CD4-positive, CD25-positive, alpha-beta regulatory T cell (primary cell): ENCODE measurements at regions not wholly inside any gene's neighbourhood (a gene's known extent, or its start where the extent isn't known, plus 50 kb on each side); places are given as distances from the start of the nearest gene placed in this dataset.
A peak's percentile ranks its signal among the peaks of the same experiment; 100 is the strongest.

Experiments used
- ATAC-seq, 2 donors: fragments of 150-1000 bp; cut with Tn5 transposase; one replicate each; pipeline ENCODE4 v1.10.0; 2021; ENCODE audit warnings: low read depth in 2 of 2, moderate number of reproducible peaks in 2 of 2, moderate library complexity in 1 of 2
- DNase-seq, 3 donors: peaks; one replicate each; pipeline versions ENCODE4 v3.0.0 to v3.0.0-alpha.2; 2012 to 2022; ENCODE audit warnings: mixed read lengths in 1 of 3
- H3K27ac ChIP-seq: one replicate; pipeline ENCODE4 v1.7.0; 2013; ENCODE audit warnings: mild to moderate bottlenecking, low read length; ENCODE audit not compliant: insufficient read depth, poor library complexity, severe bottlenecking
- H3K27me3 ChIP-seq: one replicate; pipeline ENCODE4 v1.7.0; 2013; ENCODE audit warnings: low read length; ENCODE audit not compliant: control insufficient read depth, insufficient read depth
- H3K36me3 ChIP-seq: one replicate; pipeline ENCODE4 v1.7.0; 2013; ENCODE audit warnings: mild to moderate bottlenecking, low read length, moderate library complexity; ENCODE audit not compliant: control insufficient read depth, insufficient read depth
- H3K4me1 ChIP-seq: 2 replicates; pipeline ENCODE4 v1.7.0; 2013; ENCODE audit warnings: mild to moderate bottlenecking, low read length; ENCODE audit not compliant: insufficient read depth, control insufficient read depth, poor library complexity, severe bottlenecking
- H3K4me3 ChIP-seq: one replicate; pipeline ENCODE4 v1.7.0; 2013; ENCODE audit warnings: low read depth, mild to moderate bottlenecking, low read length, moderate library complexity
- H3K9me3 ChIP-seq, 2 experiments: 1 replicate in 1 of 2; 2 replicates in 1 of 2; pipeline ENCODE4 v1.7.0; 2013; ENCODE audit warnings: low read length in 2 of 2, mild to moderate bottlenecking in 1 of 2, moderate library complexity in 1 of 2; ENCODE audit not compliant: control insufficient read depth in 2 of 2
- H3K27ac Mint-ChIP-seq, 3 donors: one replicate each; pipeline ENCODE4 v1.8.0; 2020 to 2022; ENCODE audit warnings: mild to moderate bottlenecking in 3 of 3, mixed read lengths in 3 of 3, moderate library complexity in 2 of 3
- H3K27me3 Mint-ChIP-seq: one replicate; pipeline ENCODE4 v1.8.0; 2022; ENCODE audit warnings: mild to moderate bottlenecking, mixed read lengths
- H3K36me3 Mint-ChIP-seq: one replicate; pipeline ENCODE4 v1.8.0; 2020; ENCODE audit warnings: mixed read lengths
- H3K4me1 Mint-ChIP-seq, 4 donors: one replicate each; pipeline ENCODE4 v1.8.0; 2020 to 2022; ENCODE audit warnings: mixed read lengths in 4 of 4, mild to moderate bottlenecking in 1 of 4
- H3K4me3 Mint-ChIP-seq, 4 donors: one replicate each; pipeline ENCODE4 v1.8.0; 2020 to 2022; ENCODE audit warnings: mild to moderate bottlenecking in 4 of 4, mixed read lengths in 4 of 4, moderate library complexity in 3 of 4
- H3K9me3 Mint-ChIP-seq, 7 donors: one replicate each; pipeline ENCODE4 v1.8.0; 2020 to 2022; ENCODE audit warnings: mixed read lengths in 7 of 7, mild to moderate bottlenecking in 3 of 7, moderate library complexity in 2 of 7

GRCh38 chr7:86961686-86962085 is 97.8 kb downstream of the ELAPOR2 start:
- Histone ChIP-seq H3K27ac (no peak overlapping the region), H3K36me3 (no peaks in the 10 kb centered on the region), H3K4me1 (no peaks in the 10 kb centered on the region), H3K9me3 (no peaks in the 10 kb centered on the region), H3K4me3 (no peak overlapping the region), H3K27me3 (peaks cover 1% of the 10 kb centered on the region)
- H3K4me1 Mint-ChIP-seq: no peaks in the 10 kb centered on the region
- H3K27me3 Mint-ChIP-seq: peaks cover 16% of the 10 kb centered on the region
- H3K27ac Mint-ChIP-seq: no peak overlapping the region
- no peaks in the 10 kb centered on the region for H3K36me3 Mint-ChIP-seq
- DNase-seq: no peak
- ATAC-seq: no peak
- no peaks in the 10 kb centered on the region for H3K9me3 Mint-ChIP-seq
- no peak overlapping the region for H3K4me3 Mint-ChIP-seq

GRCh38 chr7:86958380-86958779 is 101.1 kb downstream of the ELAPOR2 start:
- Mint-ChIP-seq H3K27me3 (peaks cover 10% of the 10 kb centered on the region), H3K4me1 (no peaks in the 10 kb centered on the region), H3K36me3 (no peaks in the 10 kb centered on the region), H3K4me3 (no peak overlapping the region), H3K27ac (no peak overlapping the region), H3K9me3 (peaks cover 0 to 3% (median 0%) of the 10 kb centered on the region in 7 donors)
- peaks cover 3% of the 10 kb centered on the region for H3K27me3 ChIP-seq
- no peaks in the 10 kb centered on the region for H3K9me3 ChIP-seq
- H3K4me3 ChIP-seq: no peak overlapping the region
- no peak overlapping the region for H3K27ac ChIP-seq
- no peak for ATAC-seq
- H3K4me1 ChIP-seq: no peaks in the 10 kb centered on the region
- H3K36me3 ChIP-seq: no peaks in the 10 kb centered on the region
- DNase-seq: no peak

GRCh38 chr7:86956567-86956966 is 102.9 kb downstream of the ELAPOR2 start:
- Histone ChIP-seq H3K9me3 (no peaks in the 10 kb centered on the region), H3K4me1 (no peaks in the 10 kb centered on the region), H3K27me3 (peaks cover 3% of the 10 kb centered on the region), H3K27ac (no peak overlapping the region), H3K4me3 (no peak overlapping the region), H3K36me3 (no peaks in the 10 kb centered on the region)
- H3K9me3 Mint-ChIP-seq: peaks cover 0 to 3% (median 0%) of the 10 kb centered on the region in 7 donors
- no peaks in the 10 kb centered on the region for H3K4me1 Mint-ChIP-seq
- H3K36me3 Mint-ChIP-seq: no peaks in the 10 kb centered on the region
- ATAC-seq: no peak
- no peak overlapping the region for H3K4me3 Mint-ChIP-seq
- no peak overlapping the region for H3K27ac Mint-ChIP-seq
- DNase-seq: no peak
- peaks cover 7% of the 10 kb centered on the region for H3K27me3 Mint-ChIP-seq

GRCh38 chr7:86955895-86956503 is 103.5 kb downstream of the ELAPOR2 start:
- no peaks in the 10 kb centered on the region for H3K36me3 ChIP-seq
- H3K4me1 ChIP-seq: no peaks in the 10 kb centered on the region
- H3K27ac Mint-ChIP-seq: no peak overlapping the region
- peaks cover under 1% of the 10 kb centered on the region for H3K27me3 Mint-ChIP-seq
- H3K9me3 ChIP-seq: no peaks in the 10 kb centered on the region
- peaks cover 3% of the 10 kb centered on the region for H3K27me3 ChIP-seq
- no peaks in the 10 kb centered on the region for H3K36me3 Mint-ChIP-seq
- H3K27ac ChIP-seq: no peak overlapping the region
- H3K9me3 Mint-ChIP-seq: peaks cover 0 to 3% (median 0%) of the 10 kb centered on the region in 7 donors
- no peak for ATAC-seq
- H3K4me1 Mint-ChIP-seq: no peaks in the 10 kb centered on the region
- peak overlapping the region in 1 of 4 donors; percentile 32 for H3K4me3 Mint-ChIP-seq
- no peak for DNase-seq
- no peak overlapping the region for H3K4me3 ChIP-seq

- no peaks in the 10 kb centered on the region for H3K4me1 Mint-ChIP-seq
- H3K4me3 Mint-ChIP-seq: no peak overlapping the region
- H3K9me3 Mint-ChIP-seq: peaks cover 0 to 3% (median 0%) of the 10 kb centered on the region in 7 donors
- ATAC-seq: no peak
- no peak overlapping the region for H3K27ac Mint-ChIP-seq
- H3K27me3 Mint-ChIP-seq: no peaks in the 10 kb centered on the region
- no peak for DNase-seq
- Histone ChIP-seq H3K27ac (no peak overlapping the region), H3K36me3 (no peaks in the 10 kb centered on the region), H3K4me1 (no peaks in the 10 kb centered on the region), H3K27me3 (peaks cover 3% of the 10 kb centered on the region), H3K9me3 (no peaks in the 10 kb centered on the region), H3K4me3 (no peak overlapping the region)
- no peaks in the 10 kb centered on the region for H3K36me3 Mint-ChIP-seq
Measured at GRCh38 chr7:86954971-86955370, 104.5 kb downstream of the ELAPOR2 start.

- Histone ChIP-seq H3K27me3 (peaks cover 3% of the 10 kb centered on the region), H3K9me3 (no peaks in the 10 kb centered on the region), H3K4me3 (no peak overlapping the region), H3K36me3 (no peaks in the 10 kb centered on the region), H3K4me1 (no peaks in the 10 kb centered on the region), H3K27ac (no peak overlapping the region)
- ATAC-seq (no peak), DNase-seq (no peak)
- no peak overlapping the region for H3K27ac Mint-ChIP-seq
- no peaks in the 10 kb centered on the region for H3K36me3 Mint-ChIP-seq
- H3K27me3 Mint-ChIP-seq: no peaks in the 10 kb centered on the region
- H3K4me1 Mint-ChIP-seq: no peaks in the 10 kb centered on the region
- H3K4me3 Mint-ChIP-seq: no peak overlapping the region
- peaks cover 0 to 3% (median 0%) of the 10 kb centered on the region in 7 donors for H3K9me3 Mint-ChIP-seq
Measured at GRCh38 chr7:86953653-86954336, 105.7 kb downstream of the ELAPOR2 start.

DNA sequence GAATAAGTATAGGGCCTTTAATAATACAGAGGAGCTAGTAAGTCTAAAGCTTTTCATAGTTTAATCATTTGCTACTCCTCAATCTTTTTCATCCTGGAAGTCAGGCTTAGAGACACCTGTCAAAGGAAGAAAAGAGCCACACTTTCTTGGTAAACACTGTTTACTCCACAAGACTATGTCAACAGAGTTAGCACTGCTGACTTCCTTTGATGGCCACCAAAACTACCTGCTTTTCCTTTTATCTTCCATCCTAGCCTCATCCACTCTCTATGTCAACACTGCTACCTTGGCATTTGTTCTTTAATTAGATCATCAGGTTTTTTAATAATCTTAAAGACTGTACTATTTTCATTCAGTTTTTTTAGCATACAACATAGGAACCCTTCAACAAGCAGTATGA is 106.2 kb downstream of the ELAPOR2 start:
- Histone ChIP-seq H3K4me3 (no peak overlapping the region), H3K27ac (no peak overlapping the region), H3K9me3 (no peaks in the 10 kb centered on the region), H3K27me3 (peaks cover 3% of the 10 kb centered on the region), H3K36me3 (no peaks in the 10 kb centered on the region), H3K4me1 (no peaks in the 10 kb centered on the region)
- H3K9me3 Mint-ChIP-seq: peaks cover 0 to 3% (median 0%) of the 10 kb centered on the region in 7 donors
- no peaks in the 10 kb centered on the region for H3K27me3 Mint-ChIP-seq
- H3K36me3 Mint-ChIP-seq: no peaks in the 10 kb centered on the region
- no peak overlapping the region for H3K27ac Mint-ChIP-seq
- no peak for DNase-seq
- no peak overlapping the region for H3K4me3 Mint-ChIP-seq
- ATAC-seq: no peak
- H3K4me1 Mint-ChIP-seq: no peaks in the 10 kb centered on the region

DNA sequence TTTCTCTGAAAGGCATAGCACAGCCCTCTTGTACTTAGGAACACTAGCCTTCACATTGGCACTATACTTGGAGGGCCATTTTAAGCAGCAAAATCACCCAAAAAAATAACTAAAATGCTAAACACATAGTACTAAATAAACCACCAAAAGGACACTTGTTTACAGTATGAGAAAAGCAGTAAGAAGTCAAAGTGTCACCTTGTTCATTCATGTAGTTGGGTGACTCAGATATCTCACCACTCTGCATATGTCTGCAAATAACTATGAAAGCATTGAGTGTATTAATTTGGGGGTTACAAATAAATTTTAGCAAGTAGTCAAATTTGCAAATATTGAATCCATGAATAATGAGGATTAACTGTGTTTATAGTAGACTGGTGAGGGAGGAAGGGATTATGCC is 107.6 kb downstream of the ELAPOR2 start:
- no peak overlapping the region for H3K4me3 ChIP-seq

More for the DNA sequence above, 107.6 kb downstream of the ELAPOR2 start:
- Mint-ChIP-seq H3K27me3 (no peaks in the 10 kb centered on the region), H3K9me3 (peaks cover 0 to 3% (median 0%) of the 10 kb centered on the region in 7 donors), H3K36me3 (no peaks in the 10 kb centered on the region), H3K4me3 (no peak overlapping the region), H3K4me1 (no peaks in the 10 kb centered on the region), H3K27ac (no peak overlapping the region)
- Histone ChIP-seq H3K9me3 (no peaks in the 10 kb centered on the region), H3K36me3 (no peaks in the 10 kb centered on the region), H3K27ac (no peak overlapping the region), H3K27me3 (peaks cover 3% of the 10 kb centered on the region), H3K4me1 (no peaks in the 10 kb centered on the region)
- ATAC-seq (no peak), DNase-seq (no peak)
